HepG2 (cell line): ENCODE measurements at regions not wholly inside any gene's neighbourhood (a gene's known extent, or its start where the extent isn't known, plus 50 kb on each side); places are given as distances from the start of the nearest gene placed in this dataset.

Source experiments
- ATAC-seq: fragments of 200-7000 bp; cut with Tn5 transposase; 3 replicates; pipeline ENCODE4 v1.9.1; 2020; ENCODE audit warnings: mild to moderate bottlenecking, moderate library complexity
- BruUV-seq: library from RNA; stranded (reverse); fragments of 400-500 nt; replicated peaks from 2 replicates; lab custom pipeline; 2021; lab: Mats Ljungman, UMichigan
- CTCF ChIA-PET: fragments of 300-600 bp; formaldehyde crosslinking; extraction: SDS; loops from one replicate; lab custom pipeline; 2021; ENCODE audit warnings: low total read pairs, inconsistent platforms, low intra/inter-chr PET ratio; lab: Yijun Ruan, JAX
- POLR2A ChIA-PET: fragments of 350-600 bp; sonication (Branson Sonifier 250); formaldehyde crosslinking; loops from one replicate; lab custom pipeline; 2020; ENCODE audit warnings: antibody characterized with exemption, inconsistent platforms; lab: Yijun Ruan, JAX
- DNase-seq: peaks from one replicate; pipeline ENCODE4 v3.0.0-alpha.2; 2015; ENCODE audit warnings: low spot score
- FAIRE-seq: peaks from 3 replicates; lab custom pipeline; 2011; peaks lifted over from hg19 to GRCh38; lab: Jason Lieb, UNC
- H2AFZ ChIP-seq: one replicate; pipeline ENCODE4 v1.6.1; 2011; ENCODE audit warnings: low read length, inconsistent platforms
- H3K27ac ChIP-seq: fragments of 300-600 bp; 3 replicates; pipeline ENCODE4 v1.8.0; 2011; ENCODE audit warnings: mixed run types, mild to moderate bottlenecking, mixed read lengths, low read length, inconsistent platforms; ENCODE audit not compliant: insufficient read depth; ENCODE audit errors: extremely low read length
- H3K27me3 ChIP-seq, 2 experiments: fragments of 200-600 bp in 1 of 2; 2 replicates in 1 of 2; 3 replicates in 1 of 2; pipeline versions ENCODE4 v1.6.0 to v1.8.0; 2011; ENCODE audit warnings: low read length in 2 of 2, mild to moderate bottlenecking in 2 of 2, moderate library complexity in 2 of 2, inconsistent platforms in 1 of 2; ENCODE audit not compliant: insufficient read depth in 2 of 2, control insufficient read depth in 1 of 2
- H3K36me3 ChIP-seq, 2 experiments: fragments of 200-600 bp in 1 of 2; replicated peaks in 1 of 2; 2 replicates in 1 of 2; 3 replicates in 1 of 2; pipeline versions ENCODE4 v1.5.1 to v1.8.0; 2011; ENCODE audit warnings: low read length in 2 of 2, inconsistent platforms in 1 of 2; ENCODE audit not compliant: insufficient read depth in 2 of 2, control insufficient read depth in 1 of 2
- H3K4me1 ChIP-seq: 2 replicates; pipeline ENCODE4 v1.5.1; 2012; ENCODE audit warnings: low read length, inconsistent platforms; ENCODE audit not compliant: insufficient read depth
- H3K4me2 ChIP-seq: 2 replicates; pipeline ENCODE4 v1.6.0; 2011; ENCODE audit warnings: low read depth, low read length, inconsistent platforms
- H3K4me3 ChIP-seq, 3 experiments: fragments of 200-600 bp in 1 of 3; sonication (generic), shearing (Covaris generic) in 1 of 3; replicated peaks in 1 of 3; 2 replicates each; pipeline ENCODE4 v1.5.1; 2011 to 2016; ENCODE audit warnings: low read length in 3 of 3, inconsistent platforms in 2 of 3, low read depth in 2 of 3, mild to moderate bottlenecking in 2 of 3, control low read depth in 1 of 3, mixed read lengths in 1 of 3; ENCODE audit not compliant: insufficient read depth in 1 of 3
- H3K79me2 ChIP-seq: one replicate; pipeline ENCODE4 v1.6.1; 2011; ENCODE audit warnings: low read length, inconsistent platforms; ENCODE audit not compliant: insufficient read depth
- H3K9ac ChIP-seq: 2 replicates; pipeline ENCODE4 v1.6.0; 2011; ENCODE audit warnings: mild to moderate bottlenecking, low read depth, low read length, inconsistent platforms; ENCODE audit not compliant: insufficient read depth
- H3K9me3 ChIP-seq: 2 replicates; pipeline ENCODE4 v1.5.1; 2012; ENCODE audit warnings: mild to moderate bottlenecking, low read length
- H4K20me1 ChIP-seq: 2 replicates; pipeline ENCODE4 v1.6.0; 2011; ENCODE audit warnings: inconsistent platforms, mild to moderate bottlenecking, low read length, moderate library complexity; ENCODE audit not compliant: insufficient read depth
- HNRNPL ChIP-seq: fragments of 200-400 bp; formaldehyde crosslinking; IDR thresholded peaks from 2 replicates; pipeline ENCODE4 v1.6.1; 2017; ENCODE audit warnings: mild to moderate bottlenecking, low read depth, low read length
- IKZF1 ChIP-seq: fragments of 450-650 bp; IDR thresholded peaks from 2 replicates; pipeline ENCODE4 v1.7.1; 2016
- KLF6 ChIP-seq: IDR thresholded peaks from 2 replicates; pipeline ENCODE4 v1.8.0; 2016; ENCODE audit warnings: missing biosample characterization, missing genetic modification reagents
- MAFF ChIP-seq: IDR thresholded peaks from 2 replicates; pipeline ENCODE4 v1.6.1; 2011; ENCODE audit warnings: low read depth, low read length, improper control_type of control experiment
- NFKB2 ChIP-seq: sonication (generic); formaldehyde crosslinking; IDR thresholded peaks from 2 replicates; pipeline ENCODE4 v1.4.0; 2020; ENCODE audit warnings: missing genetic modification reagents, borderline replicate concordance
- RNF2 ChIP-seq: fragments of 450-650 bp; conservative IDR thresholded peaks from 2 replicates; pipeline ENCODE4 v1.6.1; 2016; ENCODE audit warnings: low read depth
- SRSF1 ChIP-seq: fragments of 200-400 bp; formaldehyde crosslinking; optimal IDR thresholded peaks from 2 replicates; pipeline ENCODE3; 2017; ENCODE audit warnings: mild to moderate bottlenecking, low read depth, low read length, moderate library complexity
- SRY ChIP-seq: sonication (generic); formaldehyde crosslinking; IDR thresholded peaks from 2 replicates; pipeline ENCODE4 v1.8.0; 2022; ENCODE audit warnings: mild to moderate bottlenecking, missing genetic modification reagents
- TOPORS ChIP-seq: sonication (generic); formaldehyde crosslinking; IDR thresholded peaks from 2 replicates; pipeline ENCODE4 v1.8.0; 2023; ENCODE audit warnings: mild to moderate bottlenecking, missing genetic modification reagents
- ZBTB7B ChIP-seq: sonication (generic); formaldehyde crosslinking; IDR thresholded peaks from 2 replicates; pipeline ENCODE4 v1.4.0; 2020; ENCODE audit warnings: missing genetic modification reagents
- ZKSCAN8 ChIP-seq: IDR thresholded peaks from 2 replicates; pipeline ENCODE4 v1.6.1; 2016; ENCODE audit warnings: borderline replicate concordance, missing genetic modification reagents, missing compliant biosample characterization
- ZNF607 ChIP-seq: sonication (generic); formaldehyde crosslinking; IDR thresholded peaks from 2 replicates; pipeline ENCODE4 v1.5.1; 2020; ENCODE audit warnings: missing genetic modification reagents, mild to moderate bottlenecking, borderline replicate concordance
- ZNF841 ChIP-seq: sonication (generic); formaldehyde crosslinking; IDR thresholded peaks from 2 replicates; pipeline ENCODE4 v1.8.1; 2023; ENCODE audit warnings: missing genetic modification reagents, borderline replicate concordance
- WGBS: methylation state at CpG from one replicate; pipeline ENCODE4 v1.1.6; 2017; ENCODE audit warnings: low lambda C conversion rate; 5-methylcytosine and 5-hydroxymethylcytosine counted together
- in situ Hi-C: cut with HindIII; loops from 2 replicates; pipeline ENCODE4 v1.10.0; 2017; ENCODE audit warnings: low pct_unique_long_range_greater_than_20kb; ENCODE audit not compliant: extremely low pct_ligation_motif_present
- intact Hi-C: fragments of 100-400 bp; cut with micrococcal nuclease; formaldehyde crosslinking; loops from one replicate; pipeline ENCODE4 v1.10.0; 2022; ENCODE audit not compliant: unreplicated experiment
- TF ChIP-seq, protein P1 (sequence below): sonication (generic); formaldehyde crosslinking; IDR thresholded peaks from 2 replicates; pipeline ENCODE4 v1.4.0; 2020; ENCODE audit warnings: mild to moderate bottlenecking, missing genetic modification reagents
- TF ChIP-seq, protein P2 (sequence below): IDR thresholded peaks from 2 replicates; pipeline ENCODE4 v1.6.1; 2016; ENCODE audit warnings: low read depth
- TF ChIP-seq, protein P3 (sequence below): sonication (generic); formaldehyde crosslinking; IDR thresholded peaks from 2 replicates; pipeline ENCODE4 v1.8.0; 2022; ENCODE audit warnings: mild to moderate bottlenecking, missing genetic modification reagents; ENCODE audit not compliant: insufficient replicate concordance
- TF ChIP-seq, protein P4 (sequence below): sonication (generic); formaldehyde crosslinking; IDR thresholded peaks from 2 replicates; pipeline ENCODE4 v1.5.0; 2020; ENCODE audit warnings: mild to moderate bottlenecking, missing genetic modification reagents, borderline replicate concordance

DNA sequence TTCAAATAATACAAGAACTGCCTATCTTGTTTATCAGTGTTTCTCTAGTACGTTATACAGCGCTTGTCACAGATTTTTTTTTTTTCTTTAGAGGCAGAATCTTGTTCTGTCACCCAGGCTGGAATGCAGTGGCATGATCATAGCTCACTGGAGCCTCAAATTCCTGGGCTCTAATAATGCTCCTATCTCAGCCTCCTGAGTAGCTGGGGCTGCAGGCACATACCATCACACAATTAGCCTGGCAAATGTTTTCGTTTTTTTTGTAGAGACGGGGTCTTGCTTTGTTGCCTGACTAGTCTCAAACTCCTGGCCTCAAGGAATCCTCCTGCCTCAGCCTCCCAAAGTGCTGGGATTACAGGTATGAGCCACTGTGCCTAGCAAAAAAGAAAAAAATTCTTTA lies 66.0 kb upstream of the FREM2 start (continued):
- no peak for TF ChIP-seq ZKSCAN8 (CRISPR knock-in tag)
- TF ChIP-seq KLF6 (CRISPR knock-in tag): no peak
- no peak for TF ChIP-seq NFKB2 (CRISPR knock-in tag)
- no peak for TF ChIP-seq IKZF1
- no peak for TF ChIP-seq ZNF607
- TF ChIP-seq, protein P1, sequence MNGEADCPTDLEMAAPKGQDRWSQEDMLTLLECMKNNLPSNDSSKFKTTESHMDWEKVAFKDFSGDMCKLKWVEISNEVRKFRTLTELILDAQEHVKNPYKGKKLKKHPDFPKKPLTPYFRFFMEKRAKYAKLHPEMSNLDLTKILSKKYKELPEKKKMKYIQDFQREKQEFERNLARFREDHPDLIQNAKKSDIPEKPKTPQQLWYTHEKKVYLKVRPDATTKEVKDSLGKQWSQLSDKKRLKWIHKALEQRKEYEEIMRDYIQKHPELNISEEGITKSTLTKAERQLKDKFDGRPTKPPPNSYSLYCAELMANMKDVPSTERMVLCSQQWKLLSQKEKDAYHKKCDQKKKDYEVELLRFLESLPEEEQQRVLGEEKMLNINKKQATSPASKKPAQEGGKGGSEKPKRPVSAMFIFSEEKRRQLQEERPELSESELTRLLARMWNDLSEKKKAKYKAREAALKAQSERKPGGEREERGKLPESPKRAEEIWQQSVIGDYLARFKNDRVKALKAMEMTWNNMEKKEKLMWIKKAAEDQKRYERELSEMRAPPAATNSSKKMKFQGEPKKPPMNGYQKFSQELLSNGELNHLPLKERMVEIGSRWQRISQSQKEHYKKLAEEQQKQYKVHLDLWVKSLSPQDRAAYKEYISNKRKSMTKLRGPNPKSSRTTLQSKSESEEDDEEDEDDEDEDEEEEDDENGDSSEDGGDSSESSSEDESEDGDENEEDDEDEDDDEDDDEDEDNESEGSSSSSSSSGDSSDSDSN (CRISPR knock-in tag): no peak
- TF ChIP-seq TOPORS (CRISPR knock-in tag): no peak
- TF ChIP-seq, all 625 proteins: peak for 0

DNA sequence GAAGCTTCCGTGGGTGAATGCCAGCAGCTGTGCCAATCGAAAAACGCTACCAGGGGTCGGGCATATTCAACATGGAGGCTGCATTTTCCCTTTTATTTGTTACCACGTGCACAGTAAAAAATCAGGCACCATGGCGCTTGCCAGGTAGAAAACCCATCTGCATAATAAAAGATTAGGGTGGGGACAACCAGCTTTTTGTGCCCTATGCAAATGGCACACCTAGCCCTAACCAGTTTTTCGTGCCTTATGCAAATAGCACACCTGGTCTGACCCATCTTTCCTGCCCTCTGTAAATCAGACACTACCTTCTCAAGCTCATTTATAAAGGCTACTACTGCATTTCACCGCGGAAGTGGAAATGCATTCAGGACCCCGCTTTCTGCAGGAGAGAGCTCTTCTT lies 62.1 kb upstream of the FREM2 start:
- Histone ChIP-seq H3K4me3 (no peak overlapping the region), H3K36me3 (no peaks in the 10 kb centered on the region), H3K79me2 (no peaks in the 10 kb centered on the region), H4K20me1 (no peaks in the 10 kb centered on the region), H3K4me2 (no peak overlapping the region), H3K4me1 (no peaks in the 10 kb centered on the region), H3K27me3 (no peaks in the 10 kb centered on the region), H3K27ac (no peak overlapping the region), H2AFZ (no peak overlapping the region), H3K9me3 (no peaks in the 10 kb centered on the region), H3K9ac (no peak overlapping the region)
- DNase-seq: no peak
- in situ Hi-C loops (no loop called here), intact Hi-C loops (no loop called here)
- BruUV-seq: no TSS peak
- ChIA-PET POLR2A (no interaction called here), CTCF (no interaction called here)
- no peak for ATAC-seq
- WGBS: 27% methylated on average over 10 of the region's 10 CpGs
- no peak for FAIRE-seq
- TF ChIP-seq SRSF1 (no peak), HNRNPL (no peak), ZNF841 (CRISPR knock-in tag) (no peak), ZBTB7B (CRISPR knock-in tag) (no peak), MAFF (no peak), SRY (no peak), RNF2 (no peak)
- TF ChIP-seq, protein P2, sequence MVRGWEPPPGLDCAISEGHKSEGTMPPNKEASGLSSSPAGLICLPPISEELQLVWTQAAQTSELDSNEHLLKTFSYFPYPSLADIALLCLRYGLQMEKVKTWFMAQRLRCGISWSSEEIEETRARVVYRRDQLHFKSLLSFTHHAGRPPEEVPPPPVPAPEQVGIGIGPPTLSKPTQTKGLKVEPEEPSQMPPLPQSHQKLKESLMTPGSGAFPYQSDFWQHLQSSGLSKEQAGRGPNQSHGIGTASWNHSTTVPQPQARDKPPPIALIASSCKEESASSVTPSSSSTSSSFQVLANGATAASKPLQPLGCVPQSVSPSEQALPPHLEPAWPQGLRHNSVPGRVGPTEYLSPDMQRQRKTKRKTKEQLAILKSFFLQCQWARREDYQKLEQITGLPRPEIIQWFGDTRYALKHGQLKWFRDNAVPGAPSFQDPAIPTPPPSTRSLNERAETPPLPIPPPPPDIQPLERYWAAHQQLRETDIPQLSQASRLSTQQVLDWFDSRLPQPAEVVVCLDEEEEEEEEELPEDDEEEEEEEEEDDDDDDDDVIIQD (CRISPR knock-in tag): no peak
- TF ChIP-seq, protein P3, sequence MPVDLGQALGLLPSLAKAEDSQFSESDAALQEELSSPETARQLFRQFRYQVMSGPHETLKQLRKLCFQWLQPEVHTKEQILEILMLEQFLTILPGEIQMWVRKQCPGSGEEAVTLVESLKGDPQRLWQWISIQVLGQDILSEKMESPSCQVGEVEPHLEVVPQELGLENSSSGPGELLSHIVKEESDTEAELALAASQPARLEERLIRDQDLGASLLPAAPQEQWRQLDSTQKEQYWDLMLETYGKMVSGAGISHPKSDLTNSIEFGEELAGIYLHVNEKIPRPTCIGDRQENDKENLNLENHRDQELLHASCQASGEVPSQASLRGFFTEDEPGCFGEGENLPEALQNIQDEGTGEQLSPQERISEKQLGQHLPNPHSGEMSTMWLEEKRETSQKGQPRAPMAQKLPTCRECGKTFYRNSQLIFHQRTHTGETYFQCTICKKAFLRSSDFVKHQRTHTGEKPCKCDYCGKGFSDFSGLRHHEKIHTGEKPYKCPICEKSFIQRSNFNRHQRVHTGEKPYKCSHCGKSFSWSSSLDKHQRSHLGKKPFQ: no peak
- TF ChIP-seq, protein P4, sequence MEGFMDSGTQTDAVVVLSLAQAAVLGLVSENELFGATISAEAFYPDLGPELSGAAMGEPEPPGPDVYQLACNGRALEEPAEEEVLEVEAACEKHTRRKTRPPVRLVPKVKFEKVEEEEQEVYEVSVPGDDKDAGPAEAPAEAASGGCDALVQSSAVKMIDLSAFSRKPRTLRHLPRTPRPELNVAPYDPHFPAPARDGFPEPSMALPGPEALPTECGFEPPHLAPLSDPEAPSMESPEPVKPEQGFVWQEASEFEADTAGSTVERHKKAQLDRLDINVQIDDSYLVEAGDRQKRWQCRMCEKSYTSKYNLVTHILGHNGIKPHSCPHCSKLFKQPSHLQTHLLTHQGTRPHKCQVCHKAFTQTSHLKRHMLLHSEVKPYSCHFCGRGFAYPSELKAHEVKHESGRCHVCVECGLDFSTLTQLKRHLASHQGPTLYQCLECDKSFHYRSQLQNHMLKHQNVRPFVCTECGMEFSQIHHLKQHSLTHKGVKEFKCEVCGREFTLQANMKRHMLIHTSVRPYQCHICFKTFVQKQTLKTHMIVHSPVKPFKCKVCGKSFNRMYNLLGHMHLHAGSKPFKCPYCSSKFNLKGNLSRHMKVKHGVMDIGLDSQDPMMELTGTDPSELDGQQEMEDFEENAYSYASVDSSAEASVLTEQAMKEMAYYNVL (CRISPR knock-in tag): no peak
